Hepatocyte (in vitro differentiated cells): ENCODE measurements at regions not wholly inside any gene's neighbourhood (a gene's known extent, or its start where the extent isn't known, plus 50 kb on each side); places are given as distances from the start of the nearest gene placed in this dataset.

ENCODE experiments used
- EZH2 ChIP-seq: fragments of 200-600 bp; sonication (generic); IDR thresholded peaks from 2 replicates; pipeline ENCODE4 v1.6.1; 2016; ENCODE audit warnings: antibody characterized with exemption, mild to moderate bottlenecking, borderline replicate concordance
- TF ChIP-seq, protein P1 (sequence below): fragments of 200-600 bp; sonication (generic); IDR thresholded peaks from 2 replicates; pipeline ENCODE4 v1.5.1; 2016; ENCODE audit warnings: antibody characterized with exemption, mild to moderate bottlenecking; ENCODE audit not compliant: poor library complexity

DNA sequence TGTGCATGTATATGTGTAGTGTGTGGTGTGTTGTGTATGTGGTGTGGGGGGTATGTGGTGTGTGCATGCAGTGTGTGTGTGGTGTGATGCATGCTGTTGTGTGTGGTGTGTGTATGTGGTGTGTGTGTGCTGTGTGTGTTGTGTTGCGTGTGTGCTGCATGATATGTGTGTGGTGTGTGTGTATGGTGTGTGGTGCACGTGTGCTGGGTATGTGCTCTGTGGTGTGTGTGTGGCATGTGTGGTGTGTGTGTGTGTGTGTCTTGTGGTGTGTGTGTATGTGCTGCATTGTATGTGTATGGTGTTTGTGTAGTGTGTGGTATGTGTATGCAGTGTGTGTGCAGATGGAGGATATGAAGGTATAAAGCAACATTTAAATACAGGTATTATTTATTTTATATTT, 50.5 kb upstream of the CKS2 start:
- TF ChIP-seq, protein P1, sequence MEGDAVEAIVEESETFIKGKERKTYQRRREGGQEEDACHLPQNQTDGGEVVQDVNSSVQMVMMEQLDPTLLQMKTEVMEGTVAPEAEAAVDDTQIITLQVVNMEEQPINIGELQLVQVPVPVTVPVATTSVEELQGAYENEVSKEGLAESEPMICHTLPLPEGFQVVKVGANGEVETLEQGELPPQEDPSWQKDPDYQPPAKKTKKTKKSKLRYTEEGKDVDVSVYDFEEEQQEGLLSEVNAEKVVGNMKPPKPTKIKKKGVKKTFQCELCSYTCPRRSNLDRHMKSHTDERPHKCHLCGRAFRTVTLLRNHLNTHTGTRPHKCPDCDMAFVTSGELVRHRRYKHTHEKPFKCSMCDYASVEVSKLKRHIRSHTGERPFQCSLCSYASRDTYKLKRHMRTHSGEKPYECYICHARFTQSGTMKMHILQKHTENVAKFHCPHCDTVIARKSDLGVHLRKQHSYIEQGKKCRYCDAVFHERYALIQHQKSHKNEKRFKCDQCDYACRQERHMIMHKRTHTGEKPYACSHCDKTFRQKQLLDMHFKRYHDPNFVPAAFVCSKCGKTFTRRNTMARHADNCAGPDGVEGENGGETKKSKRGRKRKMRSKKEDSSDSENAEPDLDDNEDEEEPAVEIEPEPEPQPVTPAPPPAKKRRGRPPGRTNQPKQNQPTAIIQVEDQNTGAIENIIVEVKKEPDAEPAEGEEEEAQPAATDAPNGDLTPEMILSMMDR, result no peak
- no peak for TF ChIP-seq EZH2
